ENCODE measurements at regions not wholly inside any gene's neighbourhood (a gene's known extent, or its start where the extent isn't known, plus 50 kb on each side); places are given as distances from the start of the nearest gene placed in this dataset.

DNA sequence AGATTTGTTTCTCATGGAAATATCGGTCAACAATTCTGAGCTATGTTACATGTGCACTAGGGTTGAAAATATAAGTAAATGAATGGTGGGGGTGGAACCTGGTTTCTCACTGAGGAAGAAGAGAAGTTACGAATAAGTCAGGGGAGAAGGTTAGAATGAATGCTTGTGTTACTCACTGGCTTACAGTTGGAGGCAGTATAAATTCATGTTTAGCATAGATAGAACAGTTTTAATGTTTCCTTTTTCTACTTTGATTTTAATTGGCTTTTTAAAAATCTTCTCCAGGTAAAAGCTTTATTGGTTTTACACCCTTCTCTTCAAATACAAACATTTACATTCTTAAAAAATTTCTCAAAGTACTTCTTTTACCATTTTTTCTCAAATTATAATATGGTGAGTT, 1113.7 kb downstream of the CDH11 start:
- TF ChIP-seq, protein P1, sequence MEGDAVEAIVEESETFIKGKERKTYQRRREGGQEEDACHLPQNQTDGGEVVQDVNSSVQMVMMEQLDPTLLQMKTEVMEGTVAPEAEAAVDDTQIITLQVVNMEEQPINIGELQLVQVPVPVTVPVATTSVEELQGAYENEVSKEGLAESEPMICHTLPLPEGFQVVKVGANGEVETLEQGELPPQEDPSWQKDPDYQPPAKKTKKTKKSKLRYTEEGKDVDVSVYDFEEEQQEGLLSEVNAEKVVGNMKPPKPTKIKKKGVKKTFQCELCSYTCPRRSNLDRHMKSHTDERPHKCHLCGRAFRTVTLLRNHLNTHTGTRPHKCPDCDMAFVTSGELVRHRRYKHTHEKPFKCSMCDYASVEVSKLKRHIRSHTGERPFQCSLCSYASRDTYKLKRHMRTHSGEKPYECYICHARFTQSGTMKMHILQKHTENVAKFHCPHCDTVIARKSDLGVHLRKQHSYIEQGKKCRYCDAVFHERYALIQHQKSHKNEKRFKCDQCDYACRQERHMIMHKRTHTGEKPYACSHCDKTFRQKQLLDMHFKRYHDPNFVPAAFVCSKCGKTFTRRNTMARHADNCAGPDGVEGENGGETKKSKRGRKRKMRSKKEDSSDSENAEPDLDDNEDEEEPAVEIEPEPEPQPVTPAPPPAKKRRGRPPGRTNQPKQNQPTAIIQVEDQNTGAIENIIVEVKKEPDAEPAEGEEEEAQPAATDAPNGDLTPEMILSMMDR (IDR thresholded peaks at IDR 0.05; ENCODE audit: insufficient read depth, low read length), result no peak
- TF ChIP-seq, protein P2, sequence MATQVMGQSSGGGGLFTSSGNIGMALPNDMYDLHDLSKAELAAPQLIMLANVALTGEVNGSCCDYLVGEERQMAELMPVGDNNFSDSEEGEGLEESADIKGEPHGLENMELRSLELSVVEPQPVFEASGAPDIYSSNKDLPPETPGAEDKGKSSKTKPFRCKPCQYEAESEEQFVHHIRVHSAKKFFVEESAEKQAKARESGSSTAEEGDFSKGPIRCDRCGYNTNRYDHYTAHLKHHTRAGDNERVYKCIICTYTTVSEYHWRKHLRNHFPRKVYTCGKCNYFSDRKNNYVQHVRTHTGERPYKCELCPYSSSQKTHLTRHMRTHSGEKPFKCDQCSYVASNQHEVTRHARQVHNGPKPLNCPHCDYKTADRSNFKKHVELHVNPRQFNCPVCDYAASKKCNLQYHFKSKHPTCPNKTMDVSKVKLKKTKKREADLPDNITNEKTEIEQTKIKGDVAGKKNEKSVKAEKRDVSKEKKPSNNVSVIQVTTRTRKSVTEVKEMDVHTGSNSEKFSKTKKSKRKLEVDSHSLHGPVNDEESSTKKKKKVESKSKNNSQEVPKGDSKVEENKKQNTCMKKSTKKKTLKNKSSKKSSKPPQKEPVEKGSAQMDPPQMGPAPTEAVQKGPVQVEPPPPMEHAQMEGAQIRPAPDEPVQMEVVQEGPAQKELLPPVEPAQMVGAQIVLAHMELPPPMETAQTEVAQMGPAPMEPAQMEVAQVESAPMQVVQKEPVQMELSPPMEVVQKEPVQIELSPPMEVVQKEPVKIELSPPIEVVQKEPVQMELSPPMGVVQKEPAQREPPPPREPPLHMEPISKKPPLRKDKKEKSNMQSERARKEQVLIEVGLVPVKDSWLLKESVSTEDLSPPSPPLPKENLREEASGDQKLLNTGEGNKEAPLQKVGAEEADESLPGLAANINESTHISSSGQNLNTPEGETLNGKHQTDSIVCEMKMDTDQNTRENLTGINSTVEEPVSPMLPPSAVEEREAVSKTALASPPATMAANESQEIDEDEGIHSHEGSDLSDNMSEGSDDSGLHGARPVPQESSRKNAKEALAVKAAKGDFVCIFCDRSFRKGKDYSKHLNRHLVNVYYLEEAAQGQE (IDR thresholded peaks at IDR 0.05; ENCODE audit: insufficient replicate concordance, low read depth), result no peak
- no peak for TF ChIP-seq POLR2AphosphoS5 (IDR thresholded peaks at IDR 0.05; ENCODE audit: low read depth)

All from HL-60 (cell line).